ENCODE measurements at regions not wholly inside any gene's neighbourhood (a gene's known extent, or its start where the extent isn't known, plus 50 kb on each side); places are given as distances from the start of the nearest gene placed in this dataset.

DNA sequence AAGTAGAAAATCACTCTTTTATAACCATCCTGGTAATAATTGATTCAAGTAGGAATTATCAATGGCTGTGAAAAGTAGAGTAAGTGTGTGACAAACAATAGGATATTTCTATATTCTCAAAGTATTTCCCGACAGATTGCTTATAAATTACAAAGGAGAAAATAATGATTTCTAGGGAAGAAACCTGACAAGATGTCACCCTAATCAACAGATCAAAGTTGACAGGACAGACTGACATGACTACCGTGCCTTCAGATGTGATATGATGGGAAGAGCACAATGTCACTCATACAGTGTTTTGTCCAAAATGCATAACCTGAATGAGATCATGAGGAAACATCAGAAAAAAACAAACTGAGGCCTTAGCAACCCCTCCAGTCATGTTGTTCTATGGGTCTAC is 53.9 kb upstream of the TRIO start:
- no peak for TF ChIP-seq CREB1 (CRISPR knock-in tag; IDR thresholded peaks at IDR 0.05)
- TF ChIP-seq, protein P1, sequence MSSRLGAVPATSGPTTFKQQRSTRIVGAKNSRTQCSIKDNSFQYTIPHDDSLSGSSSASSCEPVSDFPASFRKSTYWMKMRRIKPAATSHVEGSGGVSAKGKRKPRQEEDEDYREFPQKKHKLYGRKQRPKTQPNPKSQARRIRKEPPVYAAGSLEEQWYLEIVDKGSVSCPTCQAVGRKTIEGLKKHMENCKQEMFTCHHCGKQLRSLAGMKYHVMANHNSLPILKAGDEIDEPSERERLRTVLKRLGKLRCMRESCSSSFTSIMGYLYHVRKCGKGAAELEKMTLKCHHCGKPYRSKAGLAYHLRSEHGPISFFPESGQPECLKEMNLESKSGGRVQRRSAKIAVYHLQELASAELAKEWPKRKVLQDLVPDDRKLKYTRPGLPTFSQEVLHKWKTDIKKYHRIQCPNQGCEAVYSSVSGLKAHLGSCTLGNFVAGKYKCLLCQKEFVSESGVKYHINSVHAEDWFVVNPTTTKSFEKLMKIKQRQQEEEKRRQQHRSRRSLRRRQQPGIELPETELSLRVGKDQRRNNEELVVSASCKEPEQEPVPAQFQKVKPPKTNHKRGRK (CRISPR knock-in tag; IDR thresholded peaks at IDR 0.05; ENCODE audit: borderline replicate concordance) = no peak

Data from WTC11 (cell line).